Suprapubic skin (tissue), 4 donors: ENCODE measurements at regions not wholly inside any gene's neighbourhood (a gene's known extent, or its start where the extent isn't known, plus 50 kb on each side); places are given as distances from the start of the nearest gene placed in this dataset.

Experiments used
- CTCF ChIP-seq, 2 donors: fragments of 200-600 bp in 1 of 2; fragments of 450-650 bp in 1 of 2; sonication (generic) in 1 of 2; IDR thresholded peaks; one replicate each; pipeline ENCODE4 v1.5.1; 2016 to 2019; ENCODE audit warnings: antibody characterized with exemption in 2 of 2, mild to moderate bottlenecking in 1 of 2, moderate library complexity in 1 of 2
- EP300 ChIP-seq: sonication (generic); formaldehyde crosslinking; IDR thresholded peaks from one replicate; pipeline ENCODE4 v1.6.1; 2017; ENCODE audit warnings: antibody characterized with exemption
- POLR2A ChIP-seq, 2 donors: fragments of 450-650 bp; IDR thresholded peaks; one replicate each; pipeline ENCODE4 v1.6.1; 2017; ENCODE audit warnings: antibody characterized with exemption in 2 of 2, mild to moderate bottlenecking in 2 of 2, moderate library complexity in 2 of 2
- POLR2AphosphoS5 ChIP-seq, 3 donors: sonication (generic); formaldehyde crosslinking; IDR thresholded peaks; one replicate each; pipeline ENCODE4 v1.6.1; 2017; ENCODE audit warnings: antibody characterized with exemption in 3 of 3

GRCh38 chr1:48054232-48054631, 57.0 kb upstream of the TRABD2B start:
- TF ChIP-seq POLR2A (IDR thresholded peaks at IDR 0.05), result no peak
- no peak for TF ChIP-seq CTCF (IDR thresholded peaks at IDR 0.05)
- TF ChIP-seq POLR2AphosphoS5 (IDR thresholded peaks at IDR 0.05), result no peak
- TF ChIP-seq EP300, result no peak
